A673 (cell line): ENCODE measurements at regions not wholly inside any gene's neighbourhood (a gene's known extent, or its start where the extent isn't known, plus 50 kb on each side); places are given as distances from the start of the nearest gene placed in this dataset.

Experiments
- CTCF ChIP-seq: fragments of 300-800, 200-600 bp; sonication (generic); conservative IDR thresholded peaks from 2 replicates; pipeline ENCODE4 v1.5.1; 2017; ENCODE audit warnings: low read depth, mild to moderate bottlenecking, antibody characterized with exemption, low read length, moderate library complexity, mixed read lengths
- EZH2 ChIP-seq: fragments of 200-600 bp; sonication (generic); IDR thresholded peaks from 2 replicates; pipeline ENCODE4 v1.6.1; 2017; ENCODE audit warnings: borderline replicate concordance, low read depth, mild to moderate bottlenecking, mixed read lengths, antibody characterized with exemption, low read length; ENCODE audit not compliant: poor library complexity, severe bottlenecking

GRCh38 chr7:50181081-50181480 lies 88.0 kb upstream of the ZPBP start:
- TF ChIP-seq CTCF (no peak), EZH2 (no peak)
